ENCODE measurements at regions not wholly inside any gene's neighbourhood (a gene's known extent, or its start where the extent isn't known, plus 50 kb on each side); places are given as distances from the start of the nearest gene placed in this dataset.

DNA sequence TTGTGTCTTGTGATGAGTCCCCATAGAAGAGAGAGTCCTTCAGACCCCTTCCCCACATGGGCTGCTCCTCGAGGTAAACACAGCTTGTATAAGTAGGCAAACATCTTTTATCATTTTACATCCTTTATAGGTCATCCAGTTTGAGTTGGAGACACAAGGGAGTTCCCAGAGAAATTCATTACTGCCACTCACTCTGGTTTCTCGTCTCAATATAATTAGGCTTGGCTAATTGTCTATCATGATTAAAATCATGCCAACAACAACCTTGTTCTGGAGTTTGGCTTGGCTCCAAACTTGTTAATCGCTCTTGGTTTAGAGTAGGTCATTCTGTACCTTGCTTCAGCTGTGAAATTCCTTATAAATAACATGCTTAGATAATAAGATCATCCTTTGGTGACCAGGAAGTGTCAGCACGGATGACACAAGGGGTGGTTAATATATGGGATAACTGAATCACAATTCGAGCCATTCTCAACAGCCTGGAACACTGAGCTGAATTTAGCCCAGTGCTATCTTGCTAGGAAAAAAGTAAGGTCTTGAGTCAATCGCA, 70.7 kb upstream of the DAB1 start:
- Histone ChIP-seq H3K4me1 (replicated peaks; ENCODE audit: insufficient read depth) (no peaks in the 10 kb centered on the region), H3K27me3 (ENCODE audit: insufficient read depth, low read depth) (peaks cover 25% of the 10 kb centered on the region), H3K36me3 (ENCODE audit: low read depth) (no peaks in the 10 kb centered on the region), H3K4me3 (no peak overlapping the region), H3K4me2 (no peak overlapping the region), H2AFZ (no peak overlapping the region), H3F3A (ENCODE audit: insufficient read depth, low read depth) (no peaks in the 10 kb centered on the region), H3K27ac (no peak overlapping the region), H3K9me3 (ENCODE audit: insufficient read depth, low read depth) (no peaks in the 10 kb centered on the region), H4K20me1 (ENCODE audit: insufficient read depth) (no peaks in the 10 kb centered on the region; the same call in 1 of the 2 replicates), H3K79me2 (ENCODE audit: low read depth) (no peaks in the 10 kb centered on the region), H3K9me2 (ENCODE audit: insufficient read depth) (no peaks in the 10 kb centered on the region)
- intact Hi-C loops (cut with micrococcal nuclease; ENCODE audit: unreplicated experiment) = no loop called here
- no peak for DNase-seq
- TF ChIP-seq EZH2 (IDR thresholded peaks at IDR 0.05; ENCODE audit: low read depth) = no peak
- TF ChIP-seq, protein P1, sequence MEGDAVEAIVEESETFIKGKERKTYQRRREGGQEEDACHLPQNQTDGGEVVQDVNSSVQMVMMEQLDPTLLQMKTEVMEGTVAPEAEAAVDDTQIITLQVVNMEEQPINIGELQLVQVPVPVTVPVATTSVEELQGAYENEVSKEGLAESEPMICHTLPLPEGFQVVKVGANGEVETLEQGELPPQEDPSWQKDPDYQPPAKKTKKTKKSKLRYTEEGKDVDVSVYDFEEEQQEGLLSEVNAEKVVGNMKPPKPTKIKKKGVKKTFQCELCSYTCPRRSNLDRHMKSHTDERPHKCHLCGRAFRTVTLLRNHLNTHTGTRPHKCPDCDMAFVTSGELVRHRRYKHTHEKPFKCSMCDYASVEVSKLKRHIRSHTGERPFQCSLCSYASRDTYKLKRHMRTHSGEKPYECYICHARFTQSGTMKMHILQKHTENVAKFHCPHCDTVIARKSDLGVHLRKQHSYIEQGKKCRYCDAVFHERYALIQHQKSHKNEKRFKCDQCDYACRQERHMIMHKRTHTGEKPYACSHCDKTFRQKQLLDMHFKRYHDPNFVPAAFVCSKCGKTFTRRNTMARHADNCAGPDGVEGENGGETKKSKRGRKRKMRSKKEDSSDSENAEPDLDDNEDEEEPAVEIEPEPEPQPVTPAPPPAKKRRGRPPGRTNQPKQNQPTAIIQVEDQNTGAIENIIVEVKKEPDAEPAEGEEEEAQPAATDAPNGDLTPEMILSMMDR (conservative IDR thresholded peaks at IDR 0.05) = no peak
- CTCF ChIA-PET = no interaction called here
- BruUV-seq (replicated peaks) = no TSS peak
- POLR2A ChIA-PET (ENCODE audit: unreplicated experiment) = no interaction called here

DNA sequence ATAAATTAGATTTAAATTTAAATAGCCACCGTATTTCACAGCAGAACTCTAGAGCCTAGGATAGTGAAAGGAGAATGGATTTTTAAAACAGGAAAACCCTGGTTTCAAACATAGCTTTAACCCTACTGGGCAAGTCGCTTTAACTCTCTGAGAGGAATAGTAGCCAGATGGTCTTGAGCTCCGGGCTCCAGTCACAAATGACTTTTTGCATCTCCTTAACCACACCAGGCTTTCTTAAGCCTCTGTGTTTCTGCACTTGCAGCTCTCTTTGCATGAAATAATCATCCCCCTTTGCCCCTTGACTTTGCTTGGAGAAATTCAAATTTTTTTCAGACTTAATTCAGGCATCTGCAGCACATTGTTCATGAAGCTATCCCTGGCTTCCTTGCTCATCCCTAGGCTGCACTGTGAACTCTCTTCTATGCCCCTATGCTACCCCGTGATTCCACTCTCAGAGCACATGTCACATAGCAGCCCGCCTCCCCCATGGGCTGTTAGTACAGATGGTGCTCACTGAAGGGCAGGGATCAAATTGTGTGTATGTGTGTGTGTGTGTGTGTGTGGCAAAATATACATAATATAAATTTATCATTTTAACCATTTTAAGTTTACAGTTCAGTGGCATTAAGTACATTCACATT, 68.8 kb upstream of the DAB1 start:
- Histone ChIP-seq H3K79me2 (ENCODE audit: low read depth) (no peaks in the 10 kb centered on the region), H3K27me3 (ENCODE audit: insufficient read depth, low read depth) (peaks cover 25% of the 10 kb centered on the region), H3K9me2 (ENCODE audit: insufficient read depth) (no peaks in the 10 kb centered on the region), H3K27ac (no peak overlapping the region), H3F3A (ENCODE audit: insufficient read depth, low read depth) (no peaks in the 10 kb centered on the region), H3K4me1 (replicated peaks; ENCODE audit: insufficient read depth) (no peaks in the 10 kb centered on the region), H3K9me3 (ENCODE audit: insufficient read depth, low read depth) (no peaks in the 10 kb centered on the region), H2AFZ (no peak overlapping the region), H3K36me3 (ENCODE audit: low read depth) (no peaks in the 10 kb centered on the region), H3K4me2 (no peak overlapping the region), H4K20me1 (ENCODE audit: insufficient read depth) (no peaks in the 10 kb centered on the region; the same call in 1 of the 2 replicates), H3K4me3 (no peak overlapping the region)
- intact Hi-C loops (cut with micrococcal nuclease; ENCODE audit: unreplicated experiment) = no loop called here
- no peak for DNase-seq
- ChIA-PET POLR2A (ENCODE audit: unreplicated experiment) (no interaction called here), CTCF (no interaction called here)
- TF ChIP-seq, protein P1 (conservative IDR thresholded peaks at IDR 0.05) = no peak
- no peak for TF ChIP-seq EZH2 (IDR thresholded peaks at IDR 0.05; ENCODE audit: low read depth)
- BruUV-seq (replicated peaks) = no TSS peak

DNA sequence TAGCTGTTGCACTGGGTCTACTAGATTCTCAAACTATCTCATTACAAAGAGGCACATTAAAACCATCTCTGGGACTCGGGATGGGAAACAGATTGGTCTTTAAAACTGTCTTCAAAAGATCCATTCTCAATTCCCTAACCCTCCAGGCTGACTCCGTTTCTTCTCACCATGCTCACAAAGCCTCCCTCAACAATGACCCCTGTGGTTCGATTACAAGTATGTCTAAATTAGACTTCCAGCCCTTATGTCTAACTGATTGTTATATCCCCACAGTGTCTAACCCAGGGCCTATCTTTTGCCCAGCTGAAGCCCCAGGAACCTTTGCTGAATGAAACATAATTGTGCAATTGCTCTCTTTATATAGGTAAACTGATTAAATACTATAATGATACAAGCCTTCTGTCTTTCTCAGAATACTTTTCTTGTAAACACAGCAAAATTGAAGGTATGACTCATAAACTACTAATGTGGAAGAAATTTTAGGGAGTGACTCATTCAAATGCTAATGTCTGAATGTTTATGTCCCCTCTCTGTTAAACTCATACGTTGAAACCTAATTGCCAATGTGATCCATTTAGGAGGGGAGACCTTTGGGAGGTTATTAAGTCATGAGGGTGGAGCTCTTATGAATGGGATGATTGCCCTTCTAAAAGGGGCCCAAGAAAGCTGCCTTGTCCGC, 65.6 kb upstream of the DAB1 start:
- H3F3A ChIP-seq (ENCODE audit: insufficient read depth, low read depth) = no peaks in the 10 kb centered on the region
- H3K4me1 ChIP-seq (replicated peaks; ENCODE audit: insufficient read depth) = no peaks in the 10 kb centered on the region
- intact Hi-C loops (cut with micrococcal nuclease; ENCODE audit: unreplicated experiment) = no loop called here
- H3K36me3 ChIP-seq (ENCODE audit: low read depth) = no peaks in the 10 kb centered on the region
- peaks cover 24% of the 10 kb centered on the region for H3K27me3 ChIP-seq (ENCODE audit: insufficient read depth, low read depth)
- CTCF ChIA-PET = no interaction called here
- BruUV-seq (replicated peaks) = no TSS peak
- H3K9me3 ChIP-seq (ENCODE audit: insufficient read depth, low read depth) = no peaks in the 10 kb centered on the region
- TF ChIP-seq, protein P1 (conservative IDR thresholded peaks at IDR 0.05) = no peak
- TF ChIP-seq EZH2 (IDR thresholded peaks at IDR 0.05; ENCODE audit: low read depth) = no peak
- no peak overlapping the region for H2AFZ ChIP-seq
- POLR2A ChIA-PET (ENCODE audit: unreplicated experiment) = interaction anchor here (0.6 kb wide), 1 partner anchor 11 kb away, joined by 6 read pairs; no protein-coding TSS in a partner anchor
- H3K4me2 ChIP-seq = no peak overlapping the region
- H3K4me3 ChIP-seq = no peak overlapping the region
- no peak overlapping the region for H3K27ac ChIP-seq
- no peaks in the 10 kb centered on the region for H3K79me2 ChIP-seq (ENCODE audit: low read depth)
- H4K20me1 ChIP-seq (ENCODE audit: insufficient read depth) = no peaks in the 10 kb centered on the region
- DNase-seq = no peak
- H3K9me2 ChIP-seq (ENCODE audit: insufficient read depth) = no peaks in the 10 kb centered on the region

All from PC-9 (cell line).